Liver (tissue), 3 donors: ENCODE measurements at regions not wholly inside any gene's neighbourhood (a gene's known extent, or its start where the extent isn't known, plus 50 kb on each side); places are given as distances from the start of the nearest gene placed in this dataset.

Experiments
- CTCF ChIP-seq: fragments of 150-350 bp; IDR thresholded peaks from 2 replicates; pipeline ENCODE4 v1.5.1; 2017; ENCODE audit warnings: improper control_type of control experiment, low read depth, low read length; ENCODE audit not compliant: missing input control
- EGR1 ChIP-seq, 2 donors: IDR thresholded peaks; 2 replicates each; pipeline ENCODE4 v1.6.1; 2016 to 2018; ENCODE audit warnings: antibody characterized with exemption in 2 of 2, low read depth in 2 of 2
- GABPA ChIP-seq, 2 donors: IDR thresholded peaks in 1 of 2; conservative IDR thresholded peaks in 1 of 2; 2 replicates each; pipeline ENCODE4 v1.6.1; 2016; ENCODE audit warnings: antibody characterized with exemption in 2 of 2, mild to moderate bottlenecking in 1 of 2, moderate library complexity in 1 of 2
- REST ChIP-seq: IDR thresholded peaks from 2 replicates; pipeline ENCODE4 v1.6.1; 2016; ENCODE audit warnings: antibody characterized with exemption, mild to moderate bottlenecking
- SP1 ChIP-seq: IDR thresholded peaks from 2 replicates; pipeline ENCODE4 v1.6.1; 2018; ENCODE audit warnings: antibody characterized with exemption, mild to moderate bottlenecking
- TAF1 ChIP-seq: conservative IDR thresholded peaks from 2 replicates; pipeline ENCODE4 v1.6.1; 2016; ENCODE audit warnings: antibody characterized with exemption, mild to moderate bottlenecking
- donor health status: healthy.
- donor health status: healthy.

- no peak for TF ChIP-seq CTCF
- no peak for TF ChIP-seq SP1
- TF ChIP-seq TAF1: no peak
- TF ChIP-seq REST: no peak
- TF ChIP-seq EGR1 (IDR thresholded peaks at IDR 0.05; ENCODE audit: low read depth in 2 of 2): no peak
- TF ChIP-seq GABPA (IDR thresholded peaks at IDR 0.05 in 1 of 2, conservative IDR thresholded peaks at IDR 0.05 in 1 of 2): no peak
These were observed 106.8 kb upstream of the AFDN start for GRCh38 chr6:167719920-167720319.
